ENCODE measurements at regions not wholly inside any gene's neighbourhood (a gene's known extent, or its start where the extent isn't known, plus 50 kb on each side); places are given as distances from the start of the nearest gene placed in this dataset.

DNA sequence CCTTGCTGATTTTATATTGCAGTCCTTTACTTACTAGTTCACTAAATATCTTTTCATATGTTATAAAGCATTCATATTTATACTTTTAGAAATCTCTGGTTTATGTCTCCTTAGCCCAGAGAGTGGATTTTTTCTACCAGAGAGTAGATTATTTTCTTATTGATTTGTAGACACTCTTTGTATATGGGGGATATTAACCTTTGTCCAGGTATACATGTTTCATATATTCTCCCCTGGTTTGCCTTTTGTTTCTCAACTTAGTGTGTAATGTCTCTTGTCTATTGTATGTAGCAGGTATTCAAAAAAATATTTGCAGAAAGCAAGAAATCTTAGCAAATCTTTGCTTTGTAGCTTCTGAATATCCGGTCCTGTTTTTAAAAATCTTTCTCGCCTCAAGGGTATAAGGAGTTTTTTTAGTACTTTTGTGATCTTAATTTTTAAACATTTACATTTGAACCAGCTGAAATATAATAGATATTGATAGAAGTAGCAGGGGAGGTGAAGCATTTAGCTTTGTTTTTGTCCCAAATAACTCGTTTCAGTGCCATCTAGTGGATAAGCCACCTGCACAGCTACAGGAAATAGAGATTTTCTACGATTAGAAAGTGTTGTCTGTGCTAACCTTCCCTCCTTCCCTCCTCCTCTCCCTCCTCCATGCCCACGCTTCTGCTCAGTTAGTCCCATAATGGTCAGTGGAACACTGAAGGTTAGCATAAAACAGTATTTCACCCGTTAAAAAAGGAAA, 97.0 kb downstream of the PHETA1 start:
- DNase-seq (ENCODE audit: low read depth, low spot score), result peak; percentile 4

More for the DNA sequence above, 97.0 kb downstream of the PHETA1 start:
- POLR2A ChIA-PET, result no interaction called here
- RAD21 ChIA-PET (ENCODE audit: low non-redundant PET in 1 of 2, low total read pairs in 2 of 2, uncharacterized antibody in 2 of 2, unreplicated experiment in 2 of 2), result interaction anchor here in 1 of 2 experiments (1.1 kb wide), 1 partner anchor 249 kb away, joined by 3 read pairs; no protein-coding TSS in a partner anchor
- Histone ChIP-seq H3K9ac (ENCODE audit: low read length) (no peak overlapping the region), H2AFZ (ENCODE audit: low read depth, low read length, poor library complexity, severe bottlenecking) (peak overlapping the region; percentile 67), H3K4me3 (replicated peaks in 1 of 2; ENCODE audit: low read depth in 1 of 2, low read length in 2 of 2) (no peak overlapping the region), H4K20me1 (ENCODE audit: insufficient read depth) (no peaks in the 10 kb centered on the region), H3K27ac (ENCODE audit: low read depth, low read length) (no peak overlapping the region), H3K36me3 (ENCODE audit: control insufficient read depth in 1 of 2, insufficient read depth in 2 of 2, low read length in 2 of 2) (no peaks in the 10 kb centered on the region), H3K27me3 (ENCODE audit: insufficient read depth, low read length) (no peaks in the 10 kb centered on the region), H3K4me1 (ENCODE audit: control insufficient read depth in 1 of 2, insufficient read depth in 2 of 2, low read length in 2 of 2) (peaks cover 7 to 21% of the 10 kb centered on the region in 2 experiments; a peak in 3 of 4 replicates), H3K9me3 (ENCODE audit: control insufficient read depth in 1 of 2, insufficient read depth in 1 of 2, low read depth in 1 of 2, low read length in 2 of 2) (no peaks in the 10 kb centered on the region), H3K4me2 (ENCODE audit: low read length) (no peak overlapping the region; the same call in 1 of the 2 replicates), H3K79me2 (ENCODE audit: insufficient read depth, low read length) (no peaks in the 10 kb centered on the region), H3K9me2 (ENCODE audit: insufficient read depth) (no peaks in the 10 kb centered on the region)
- CTCF ChIA-PET, result interaction anchor here (0.6 to 2.1 kb wide), 7 partner anchors 10 to 392 kb away, joined by 3 to 8 read pairs (median 4); no protein-coding TSS in a partner anchor
- peak; percentile 44 for ATAC-seq
- no TSS peak for BruUV-seq (replicated peaks)
- TF ChIP-seq SIN3A (IDR thresholded peaks at IDR 0.05; ENCODE audit: low read depth) (no peak), FOSL1 (IDR thresholded peaks at IDR 0.05; ENCODE audit: low read depth) (no peak), RAD21 (IDR thresholded peaks at IDR 0.05; ENCODE audit: low read depth) (peak; percentile 46), POLR2AphosphoS5 (IDR thresholded peaks at IDR 0.05; ENCODE audit: low read depth, low read length) (no peak), ZNF274 (IDR thresholded peaks at IDR 0.05; ENCODE audit: low read depth, low read length) (no peak), EZH2 (IDR thresholded peaks at IDR 0.05) (no peak), CTCF (IDR thresholded peaks at IDR 0.05 in 2 of 3, conservative IDR thresholded peaks at IDR 0.05 in 1 of 3; ENCODE audit: borderline replicate concordance in 1 of 3, insufficient read depth in 1 of 3, low read depth in 2 of 3, low read length in 2 of 3) (peak; percentile 47 to 54 (median 52); a peak in 5 of 6 replicates), YY1 (IDR thresholded peaks at IDR 0.05; ENCODE audit: extremely low read depth, insufficient replicate concordance, low read depth, low read length) (no peak)
- intact Hi-C loops (cut with micrococcal nuclease), result no loop called here
